ENCODE measurements at regions not wholly inside any gene's neighbourhood (a gene's known extent, or its start where the extent isn't known, plus 50 kb on each side); places are given as distances from the start of the nearest gene placed in this dataset.
A peak's percentile ranks its signal among the peaks of the same experiment; 100 is the strongest.
"Not testable (repeated sequence)": the region's sequence is repeated elsewhere in the genome, so short reads cannot be mapped to it uniquely, and the experiment has no call there.

DNA sequence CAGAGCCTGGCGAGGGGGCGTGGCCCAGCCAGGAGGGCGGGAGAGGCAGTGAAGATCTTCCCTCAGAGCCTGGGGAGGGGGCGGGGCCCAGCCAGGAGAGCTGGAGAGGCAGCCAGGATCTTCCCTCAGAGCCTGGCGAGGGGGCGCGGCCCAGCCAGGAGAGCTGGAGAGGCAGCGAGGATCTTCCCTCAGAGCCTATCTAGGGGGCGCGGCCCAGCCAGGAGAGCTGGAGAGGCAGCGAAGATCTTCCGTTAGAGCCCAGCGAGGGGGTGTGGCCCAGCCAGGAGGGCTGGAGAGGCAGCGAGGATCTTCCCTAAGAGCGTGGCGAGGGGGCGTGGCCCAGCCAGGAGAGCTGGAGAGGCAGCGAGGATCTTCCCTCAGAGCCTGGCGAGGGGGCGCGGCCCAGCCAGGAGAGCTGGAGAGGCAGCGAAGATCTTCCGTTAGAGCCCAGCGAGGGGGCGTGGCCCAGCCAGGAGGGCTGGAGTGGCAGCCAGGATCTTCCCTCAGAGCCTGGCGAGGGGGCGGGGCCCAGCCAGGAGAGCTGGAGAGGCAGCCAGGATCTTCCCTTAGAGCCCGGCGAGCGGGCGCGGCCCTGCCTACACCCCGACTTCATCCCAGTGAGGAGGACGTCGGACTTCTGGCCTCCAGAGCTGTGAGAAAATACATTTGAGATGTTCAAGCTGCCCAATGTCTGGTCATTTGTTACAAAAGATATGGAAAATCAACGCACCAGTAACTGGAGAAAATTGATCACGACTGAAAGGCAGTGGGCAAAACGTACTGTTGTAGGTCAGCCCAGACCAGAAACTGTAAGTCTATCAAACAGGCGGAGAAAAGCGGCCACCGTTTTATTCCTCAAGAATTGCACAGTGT, 63.4 kb upstream of the TMEM18 start:
- H3K9ac ChIP-seq (ENCODE audit: insufficient read depth, low read depth, low read length), result peak overlapping the region; percentile 18; the same call in 1 of the 2 replicates
- intact Hi-C loops (cut with micrococcal nuclease; ENCODE audit: unreplicated experiment), result loop anchor here (1.0 kb wide), 1 partner anchor 63 kb away; the partner anchor contains the start of gene TMEM18
- H3K27ac ChIP-seq (ENCODE audit: extremely low read length, insufficient read depth, low read length); in situ Hi-C loops (cut with HindIII; ENCODE audit: extremely low pct_ligation_motif_present, low pct_unique_long_range_greater_than_20kb); CTCF ChIA-PET (ENCODE audit: low intra/inter-chr PET ratio, low total read pairs); H3K79me2 ChIP-seq (ENCODE audit: insufficient read depth, low read length); H3K4me1 ChIP-seq (ENCODE audit: insufficient read depth, low read length); H4K20me1 ChIP-seq (ENCODE audit: insufficient read depth, low read length); BruUV-seq (replicated peaks); H3K36me3 ChIP-seq (replicated peaks in 1 of 2; ENCODE audit: control insufficient read depth in 1 of 2, insufficient read depth in 2 of 2, low read length in 2 of 2); H3K9me3 ChIP-seq (ENCODE audit: low read length); TF ChIP-seq SP1 (IDR thresholded peaks at IDR 0.05): not testable (repeated sequence)
- H3K4me2 ChIP-seq (ENCODE audit: low read depth, low read length), result peak overlapping the region; percentile 72
- H3K27me3 ChIP-seq (ENCODE audit: control insufficient read depth in 1 of 2, insufficient read depth in 2 of 2, low read length in 2 of 2), result peaks cover 2 to 13% of the 10 kb centered on the region in 2 experiments; a peak in 3 of 5 replicates
- ATAC-seq, result peak; percentile 81
- H3K4me3 ChIP-seq (replicated peaks in 1 of 3; ENCODE audit: insufficient read depth in 1 of 3, low read depth in 2 of 3, low read length in 3 of 3), result peak overlapping the region; percentile 22 to 72 (median 50); a peak in 5 of 6 replicates
- POLR2A ChIA-PET, result interaction anchor here (0.8 kb wide), 1 partner anchor 64 kb away, joined by 4 read pairs; the partner anchor contains the start of gene TMEM18
- DNase-seq (ENCODE audit: low spot score), result peak; percentile 85
- WGBS (ENCODE audit: low lambda C conversion rate), result 2% methylated on average over 25 of the region's 41 CpGs
- peak overlapping the region; percentile 64 for H2AFZ ChIP-seq (ENCODE audit: low read length)
- peak; percentile 80 for FAIRE-seq
- 0 out of 2 replicates have a peak, but pooled peaks have one; percentile 21 for TF ChIP-seq ZNF230 (CRISPR knock-in tag; IDR thresholded peaks at IDR 0.05)
- TF ChIP-seq MXI1 (IDR thresholded peaks at IDR 0.05; ENCODE audit: borderline replicate concordance, low read depth, low read length), result peak; percentile 59; the same call in 1 of the 3 replicates
- 0 out of 2 replicates have a peak, but pooled peaks have one; percentile 41 for TF ChIP-seq ARNT2 (CRISPR knock-in tag; IDR thresholded peaks at IDR 0.05; ENCODE audit: low read depth)
- TF ChIP-seq BCL3 (CRISPR knock-in tag; IDR thresholded peaks at IDR 0.05), result 0 out of 2 replicates have a peak, but pooled peaks have one; percentile 37
- 0 out of 2 replicates have a peak, but pooled peaks have one; percentile 13 for TF ChIP-seq ZNF280D (CRISPR knock-in tag; IDR thresholded peaks at IDR 0.05)
- TF ChIP-seq KDM2A (CRISPR knock-in tag; IDR thresholded peaks at IDR 0.05; ENCODE audit: borderline replicate concordance, low read depth), result peak; percentile 30; the same call in 1 of the 2 replicates
- TF ChIP-seq SALL2 (CRISPR knock-in tag; IDR thresholded peaks at IDR 0.05), result 0 out of 2 replicates have a peak, but pooled peaks have one; percentile 42
- TF ChIP-seq ZFX (CRISPR knock-in tag; IDR thresholded peaks at IDR 0.05; ENCODE audit: low read depth), result peak; percentile 68; the same call in 1 of the 2 replicates
- TF ChIP-seq, protein P1, sequence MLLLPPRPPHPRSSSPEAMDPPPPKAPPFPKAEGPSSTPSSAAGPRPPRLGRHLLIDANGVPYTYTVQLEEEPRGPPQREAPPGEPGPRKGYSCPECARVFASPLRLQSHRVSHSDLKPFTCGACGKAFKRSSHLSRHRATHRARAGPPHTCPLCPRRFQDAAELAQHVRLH (CRISPR knock-in tag; IDR thresholded peaks at IDR 0.05; ENCODE audit: borderline replicate concordance, low read depth), result 0 out of 2 replicates have a peak, but pooled peaks have one; percentile 25
- TF ChIP-seq ZNF687 (CRISPR knock-in tag; IDR thresholded peaks at IDR 0.05), result peak; percentile 46; the same call in 1 of the 2 replicates
- TF ChIP-seq XRCC5 (optimal IDR thresholded peaks at IDR 0.05; ENCODE audit: low read length), result peak; percentile 23
- peak; percentile 35; the same call in 1 of the 2 replicates for TF ChIP-seq SP1 (CRISPR knock-in tag; IDR thresholded peaks at IDR 0.05)
